ENCODE measurements at regions not wholly inside any gene's neighbourhood (a gene's known extent, or its start where the extent isn't known, plus 50 kb on each side); places are given as distances from the start of the nearest gene placed in this dataset.

DNA sequence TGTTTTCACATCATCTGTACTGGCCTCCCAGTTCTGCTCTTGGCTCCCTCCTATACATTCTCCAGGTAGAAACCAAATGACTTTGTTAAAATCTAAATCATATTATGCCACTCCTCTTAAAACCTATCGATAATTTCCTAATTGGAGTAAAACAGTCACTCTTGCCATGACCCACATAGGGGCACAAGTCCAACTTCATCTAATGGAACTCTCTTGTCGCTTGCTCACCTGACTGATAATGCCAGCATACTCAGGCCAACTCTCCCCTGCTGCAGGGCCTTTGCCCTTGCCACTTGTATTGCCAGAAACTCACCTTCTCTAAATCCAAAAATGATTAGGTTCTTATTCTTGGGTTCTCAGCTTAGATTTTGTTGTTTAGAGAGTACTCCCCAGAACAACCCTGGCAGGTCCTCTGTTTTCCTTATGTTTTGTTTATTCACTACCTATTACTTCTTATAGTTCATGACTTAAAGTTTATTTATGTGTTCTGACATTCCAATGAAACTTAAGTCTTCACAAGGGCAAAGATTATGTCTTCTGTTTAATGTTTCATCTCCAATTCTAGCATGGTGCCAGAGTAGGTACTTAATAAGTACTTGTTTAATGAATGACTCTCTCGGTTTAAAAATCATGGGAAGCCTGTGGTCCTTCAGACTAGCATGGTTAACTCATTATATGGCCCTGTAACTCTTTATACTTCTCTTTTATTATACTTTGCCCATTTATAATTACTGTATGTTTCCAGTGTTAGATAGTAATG, 345.9 kb upstream of the SMIM30 start:
- no peak overlapping the region for H3K9ac ChIP-seq (ENCODE audit: low read depth, low read length)
- H3K4me3 ChIP-seq (ENCODE audit: insufficient read depth, low read depth, low read length) = no peak overlapping the region
- in situ Hi-C loops (cut with MboI; ENCODE audit: low sequenced_read_pairs) = no loop called here
- DNase-seq = no peak
- no peak overlapping the region for H2AK5ac ChIP-seq (ENCODE audit: low read depth, low read length)
- POLR2A ChIA-PET (ENCODE audit: unreplicated experiment) = no interaction called here
- no peaks in the 10 kb centered on the region for H3K4me1 ChIP-seq (ENCODE audit: control insufficient read depth, insufficient read depth, low read length)
- no peaks in the 10 kb centered on the region for H3K79me1 ChIP-seq (ENCODE audit: low read depth in 1 of 2, low read length in 2 of 2)
- no peaks in the 10 kb centered on the region for H3K9me1 ChIP-seq (ENCODE audit: insufficient read depth, low read length)
- H3K14ac ChIP-seq (replicated peaks; ENCODE audit: low read depth, low read length) = no peak overlapping the region
- no peak overlapping the region for H3K23ac ChIP-seq (ENCODE audit: low read depth, low read length)
- TF ChIP-seq BHLHE40 (IDR thresholded peaks at IDR 0.05; ENCODE audit: low read depth, low read length) (no peak), NFE2L2 (IDR thresholded peaks at IDR 0.05; ENCODE audit: low read depth, low read length) (no peak), POLR2A (IDR thresholded peaks at IDR 0.05; ENCODE audit: low read depth, low read length) (no peak), FOS (IDR thresholded peaks at IDR 0.05; ENCODE audit: low read depth, low read length) (no peak), USF2 (IDR thresholded peaks at IDR 0.05; ENCODE audit: low read depth, low read length) (no peak), RFX5 (IDR thresholded peaks at IDR 0.05; ENCODE audit: low read depth, low read length) (no peak), CHD1 (IDR thresholded peaks at IDR 0.05; ENCODE audit: low read depth, low read length) (no peak), MAFK (IDR thresholded peaks at IDR 0.05; ENCODE audit: low read depth, low read length) (no peak), RCOR1 (IDR thresholded peaks at IDR 0.05; ENCODE audit: insufficient replicate concordance, low read length) (no peak), CEBPB (IDR thresholded peaks at IDR 0.05; ENCODE audit: low read depth, low read length) (no peak), RAD21 (IDR thresholded peaks at IDR 0.05; ENCODE audit: low read length) (no peak), SMC3 (IDR thresholded peaks at IDR 0.05; ENCODE audit: low read depth, low read length) (no peak), MAZ (IDR thresholded peaks at IDR 0.05; ENCODE audit: borderline replicate concordance, low read depth, low read length) (no peak), MXI1 (IDR thresholded peaks at IDR 0.05; ENCODE audit: borderline replicate concordance, low read depth, low read length) (no peak)
- TF ChIP-seq, protein P1, sequence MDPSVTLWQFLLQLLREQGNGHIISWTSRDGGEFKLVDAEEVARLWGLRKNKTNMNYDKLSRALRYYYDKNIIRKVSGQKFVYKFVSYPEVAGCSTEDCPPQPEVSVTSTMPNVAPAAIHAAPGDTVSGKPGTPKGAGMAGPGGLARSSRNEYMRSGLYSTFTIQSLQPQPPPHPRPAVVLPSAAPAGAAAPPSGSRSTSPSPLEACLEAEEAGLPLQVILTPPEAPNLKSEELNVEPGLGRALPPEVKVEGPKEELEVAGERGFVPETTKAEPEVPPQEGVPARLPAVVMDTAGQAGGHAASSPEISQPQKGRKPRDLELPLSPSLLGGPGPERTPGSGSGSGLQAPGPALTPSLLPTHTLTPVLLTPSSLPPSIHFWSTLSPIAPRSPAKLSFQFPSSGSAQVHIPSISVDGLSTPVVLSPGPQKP (IDR thresholded peaks at IDR 0.05; ENCODE audit: borderline replicate concordance, low read depth, low read length) = no peak
- H4K91ac ChIP-seq (ENCODE audit: insufficient read depth, low read depth, low read length) = no peak overlapping the region
- H2AFZ ChIP-seq (replicated peaks; ENCODE audit: low read length, poor library complexity) = no peak overlapping the region
- no peak overlapping the region for H3K18ac ChIP-seq (ENCODE audit: low read depth, low read length)
- H4K8ac ChIP-seq (ENCODE audit: low read depth in 2 of 2, low read length in 2 of 2) = no peak overlapping the region
- H2BK120ac ChIP-seq (ENCODE audit: low read depth, low read length) = no peak overlapping the region
- intact Hi-C loops (cut with micrococcal nuclease) = loop anchor here (10.0 kb wide), 1 partner anchor 211 kb away; no protein-coding TSS in a partner anchor
- CTCF ChIA-PET = no interaction called here
- dilution Hi-C loops (cut with HindIII; ENCODE audit: low sequenced_read_pairs, unreplicated experiment) = no loop called here
- no peak overlapping the region for H3K27ac ChIP-seq (ENCODE audit: insufficient read depth, low read length)
- no peak overlapping the region for H2AK9ac ChIP-seq (replicated peaks; ENCODE audit: low read depth, low read length, poor library complexity)
- BruUV-seq (replicated peaks) = no TSS peak
- no peaks in the 10 kb centered on the region for H3K36me3 ChIP-seq (ENCODE audit: control insufficient read depth, insufficient read depth, low read length)
- 0% methylated on average over 1 of the region's 3 CpGs; no CpG with 5 or more reads in 1 of the 2 experiments for WGBS, 2 experiments (ENCODE audit: extremely low coverage in 2 of 2, insufficient read length in 1 of 2)
- H4K5ac ChIP-seq (ENCODE audit: low read depth, low read length) = no peak overlapping the region
- no peak for ATAC-seq (ENCODE audit: low read depth)
- no peak overlapping the region for H3K56ac ChIP-seq (ENCODE audit: extremely low read depth, insufficient read depth, low read length)
- H3K27me3 ChIP-seq (ENCODE audit: control insufficient read depth, insufficient read depth, low read length) = no peaks in the 10 kb centered on the region
- H3K9me3 ChIP-seq (ENCODE audit: control insufficient read depth, insufficient read depth, low read length) = no peaks in the 10 kb centered on the region
- H3K4me2 ChIP-seq (ENCODE audit: low read depth, low read length) = no peak overlapping the region
- no peak overlapping the region for H2BK5ac ChIP-seq (ENCODE audit: low read depth, low read length, poor library complexity, severe bottlenecking)
- no peak overlapping the region for H2BK20ac ChIP-seq (ENCODE audit: low read depth, low read length)
- H3K4ac ChIP-seq (ENCODE audit: low read depth, low read length) = no peak overlapping the region
- no peaks in the 10 kb centered on the region for H4K20me1 ChIP-seq (ENCODE audit: insufficient read depth, low read length)
- no peak overlapping the region for H2BK15ac ChIP-seq (ENCODE audit: low read depth, low read length)

All from IMR-90 (cell line).